ENCODE measurements at regions not wholly inside any gene's neighbourhood (a gene's known extent, or its start where the extent isn't known, plus 50 kb on each side); places are given as distances from the start of the nearest gene placed in this dataset.

DNA sequence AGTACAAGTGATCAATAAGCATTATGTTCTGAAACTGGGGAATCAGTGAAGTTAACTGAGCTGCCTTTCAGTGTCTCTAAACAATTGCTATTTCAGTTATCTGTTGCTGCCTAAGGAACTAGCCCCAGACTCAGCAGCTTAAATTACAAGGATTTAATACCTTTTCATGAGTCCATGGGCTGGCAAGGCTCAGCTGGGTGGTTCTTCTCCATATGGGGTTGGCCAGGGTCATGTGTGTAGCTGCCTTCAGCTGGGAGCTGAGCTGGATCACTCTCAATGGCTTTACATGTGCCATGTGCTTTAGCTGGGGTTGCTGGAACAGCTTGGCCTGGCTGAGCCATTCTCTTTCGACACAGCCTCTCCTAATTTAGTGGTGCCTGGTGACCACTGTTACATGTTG lies 295.0 kb upstream of the NCAM1 start:
- TF ChIP-seq, protein P1, sequence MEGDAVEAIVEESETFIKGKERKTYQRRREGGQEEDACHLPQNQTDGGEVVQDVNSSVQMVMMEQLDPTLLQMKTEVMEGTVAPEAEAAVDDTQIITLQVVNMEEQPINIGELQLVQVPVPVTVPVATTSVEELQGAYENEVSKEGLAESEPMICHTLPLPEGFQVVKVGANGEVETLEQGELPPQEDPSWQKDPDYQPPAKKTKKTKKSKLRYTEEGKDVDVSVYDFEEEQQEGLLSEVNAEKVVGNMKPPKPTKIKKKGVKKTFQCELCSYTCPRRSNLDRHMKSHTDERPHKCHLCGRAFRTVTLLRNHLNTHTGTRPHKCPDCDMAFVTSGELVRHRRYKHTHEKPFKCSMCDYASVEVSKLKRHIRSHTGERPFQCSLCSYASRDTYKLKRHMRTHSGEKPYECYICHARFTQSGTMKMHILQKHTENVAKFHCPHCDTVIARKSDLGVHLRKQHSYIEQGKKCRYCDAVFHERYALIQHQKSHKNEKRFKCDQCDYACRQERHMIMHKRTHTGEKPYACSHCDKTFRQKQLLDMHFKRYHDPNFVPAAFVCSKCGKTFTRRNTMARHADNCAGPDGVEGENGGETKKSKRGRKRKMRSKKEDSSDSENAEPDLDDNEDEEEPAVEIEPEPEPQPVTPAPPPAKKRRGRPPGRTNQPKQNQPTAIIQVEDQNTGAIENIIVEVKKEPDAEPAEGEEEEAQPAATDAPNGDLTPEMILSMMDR (IDR thresholded peaks at IDR 0.05): no peak
- TF ChIP-seq POLR2A (IDR thresholded peaks at IDR 0.05) (no peak), POLR2AphosphoS5 (IDR thresholded peaks at IDR 0.05) (no peak), EP300 (IDR thresholded peaks at IDR 0.05; ENCODE audit: low read depth) (no peak)

All from transverse colon (tissue), 4 donors.